HG03280 (cell line): ENCODE measurements at regions not wholly inside any gene's neighbourhood (a gene's known extent, or its start where the extent isn't known, plus 50 kb on each side); places are given as distances from the start of the nearest gene placed in this dataset.
"Not testable (repeated sequence)": the region's sequence is repeated elsewhere in the genome, so short reads cannot be mapped to it uniquely, and the experiment has no call there.

Source experiments
- ATAC-seq: cut with Tn5 transposase; IDR thresholded peaks from one replicate; pipeline ENCODE4 v1.9.1; 2021; ENCODE audit warnings: mild to moderate bottlenecking, moderate library complexity; ENCODE audit not compliant: unreplicated experiment

- ATAC-seq = no peak
Measured at GRCh38 chr7:115363916-115364315, 442.0 kb downstream of the MDFIC start.

GRCh38 chr7:115359955-115360354 is 438.1 kb downstream of the MDFIC start:
- no peak for ATAC-seq

- no peak for ATAC-seq
Measured at GRCh38 chr7:115359119-115359518, 437.2 kb downstream of the MDFIC start.

GRCh38 chr7:115357703-115357999 is 435.8 kb downstream of the MDFIC start:
- ATAC-seq = no peak

GRCh38 chr7:115356999-115357702 is 435.3 kb downstream of the MDFIC start:
- no peak for ATAC-seq

- no peak for ATAC-seq
Measured at GRCh38 chr7:115356139-115356746, 434.3 kb downstream of the MDFIC start.

- ATAC-seq = no peak
Measured at GRCh38 chr7:115354925-115355324, 433.0 kb downstream of the MDFIC start.

GRCh38 chr7:115352375-115352774 is 430.5 kb downstream of the MDFIC start:
- ATAC-seq = no peak

- no peak for ATAC-seq
Measured at GRCh38 chr7:115350764-115351163, 428.9 kb downstream of the MDFIC start.

GRCh38 chr7:115349635-115350034 is 427.7 kb downstream of the MDFIC start:
- ATAC-seq = no peak

- ATAC-seq = no peak
Measured at GRCh38 chr7:115346685-115347084, 424.8 kb downstream of the MDFIC start.

- no peak for ATAC-seq
Measured at GRCh38 chr7:115340828-115341227, 418.9 kb downstream of the MDFIC start.

- no peak for ATAC-seq
Measured at GRCh38 chr7:115338016-115338415, 416.1 kb downstream of the MDFIC start.

GRCh38 chr7:115332691-115333090 is 410.8 kb downstream of the MDFIC start:
- no peak for ATAC-seq

- ATAC-seq = no peak
Measured at GRCh38 chr7:115329006-115329405, 407.1 kb downstream of the MDFIC start.

- ATAC-seq = no peak
Measured at GRCh38 chr7:115328018-115328417, 406.1 kb downstream of the MDFIC start.

- ATAC-seq = no peak
Measured at GRCh38 chr7:115327326-115327725, 405.4 kb downstream of the MDFIC start.

- ATAC-seq = no peak
Measured at GRCh38 chr7:115319541-115319940, 397.6 kb downstream of the MDFIC start.

- ATAC-seq = not testable (repeated sequence)
Measured at GRCh38 chr7:115310316-115310715, 388.4 kb downstream of the MDFIC start.

- no peak for ATAC-seq
Measured at GRCh38 chr7:115306586-115306985, 384.7 kb downstream of the MDFIC start.

- no peak for ATAC-seq
Measured at GRCh38 chr7:115300231-115300870, 378.5 kb downstream of the MDFIC start.

- no peak for ATAC-seq
Measured at GRCh38 chr7:115299397-115300037, 377.6 kb downstream of the MDFIC start.
